ENCODE measurements at regions not wholly inside any gene's neighbourhood (a gene's known extent, or its start where the extent isn't known, plus 50 kb on each side); places are given as distances from the start of the nearest gene placed in this dataset.

DNA sequence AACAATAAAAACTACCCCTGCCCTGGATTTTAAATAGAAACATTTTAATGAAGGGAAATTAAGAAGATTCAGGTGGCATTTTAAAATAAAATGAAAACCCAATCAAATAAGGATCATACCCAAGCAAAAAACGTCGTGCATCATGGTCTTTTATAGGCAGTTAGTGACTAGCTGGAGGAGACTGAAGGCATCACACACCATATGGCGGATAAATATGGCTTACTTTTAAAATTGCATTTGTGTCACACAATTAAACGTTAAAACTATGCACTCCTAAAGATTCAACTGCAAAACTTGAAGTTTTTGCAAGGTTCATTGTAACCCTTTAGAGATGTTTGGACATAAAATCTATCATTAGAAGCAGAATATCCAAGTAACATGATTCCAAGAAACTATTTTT lies 200.1 kb upstream of the NRG3 start:
- TF ChIP-seq, protein P1, sequence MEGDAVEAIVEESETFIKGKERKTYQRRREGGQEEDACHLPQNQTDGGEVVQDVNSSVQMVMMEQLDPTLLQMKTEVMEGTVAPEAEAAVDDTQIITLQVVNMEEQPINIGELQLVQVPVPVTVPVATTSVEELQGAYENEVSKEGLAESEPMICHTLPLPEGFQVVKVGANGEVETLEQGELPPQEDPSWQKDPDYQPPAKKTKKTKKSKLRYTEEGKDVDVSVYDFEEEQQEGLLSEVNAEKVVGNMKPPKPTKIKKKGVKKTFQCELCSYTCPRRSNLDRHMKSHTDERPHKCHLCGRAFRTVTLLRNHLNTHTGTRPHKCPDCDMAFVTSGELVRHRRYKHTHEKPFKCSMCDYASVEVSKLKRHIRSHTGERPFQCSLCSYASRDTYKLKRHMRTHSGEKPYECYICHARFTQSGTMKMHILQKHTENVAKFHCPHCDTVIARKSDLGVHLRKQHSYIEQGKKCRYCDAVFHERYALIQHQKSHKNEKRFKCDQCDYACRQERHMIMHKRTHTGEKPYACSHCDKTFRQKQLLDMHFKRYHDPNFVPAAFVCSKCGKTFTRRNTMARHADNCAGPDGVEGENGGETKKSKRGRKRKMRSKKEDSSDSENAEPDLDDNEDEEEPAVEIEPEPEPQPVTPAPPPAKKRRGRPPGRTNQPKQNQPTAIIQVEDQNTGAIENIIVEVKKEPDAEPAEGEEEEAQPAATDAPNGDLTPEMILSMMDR (IDR thresholded peaks at IDR 0.05): no peak
- TF ChIP-seq POLR2A (IDR thresholded peaks at IDR 0.05) (no peak), POLR2AphosphoS5 (IDR thresholded peaks at IDR 0.05) (no peak)
